A673 (cell line): ENCODE measurements at regions not wholly inside any gene's neighbourhood (a gene's known extent, or its start where the extent isn't known, plus 50 kb on each side); places are given as distances from the start of the nearest gene placed in this dataset.

Source experiments
- CTCF ChIP-seq: fragments of 300-800, 200-600 bp; sonication (generic); conservative IDR thresholded peaks from 2 replicates; pipeline ENCODE4 v1.5.1; 2017; ENCODE audit warnings: low read depth, mild to moderate bottlenecking, antibody characterized with exemption, low read length, moderate library complexity, mixed read lengths
- EZH2 ChIP-seq: fragments of 200-600 bp; sonication (generic); IDR thresholded peaks from 2 replicates; pipeline ENCODE4 v1.6.1; 2017; ENCODE audit warnings: borderline replicate concordance, low read depth, mild to moderate bottlenecking, mixed read lengths, antibody characterized with exemption, low read length; ENCODE audit not compliant: poor library complexity, severe bottlenecking

GRCh38 chr9:117624106-117624505 is 80.1 kb upstream of the TLR4 start:
- TF ChIP-seq CTCF (no peak), EZH2 (no peak)
